ENCODE measurements at regions not wholly inside any gene's neighbourhood (a gene's known extent, or its start where the extent isn't known, plus 50 kb on each side); places are given as distances from the start of the nearest gene placed in this dataset.
A peak's percentile ranks its signal among the peaks of the same experiment; 100 is the strongest.

GRCh38 chr18:40672590-40672989, 1282.4 kb upstream of the PIK3C3 start:
- no peaks in the 10 kb centered on the region for H4K20me1 ChIP-seq (replicated peaks in 1 of 2; ENCODE audit: control insufficient read depth in 1 of 2, insufficient read depth in 2 of 2, low read length in 2 of 2)
- H3K56ac ChIP-seq (replicated peaks; ENCODE audit: insufficient read length, low read depth, low read length), result no peak overlapping the region
- POLR2A ChIA-PET (ENCODE audit: partially characterized antibody), result interaction anchor here (0.5 kb wide), 1 partner anchor 59 kb away, joined by 3 read pairs; no protein-coding TSS in a partner anchor
- H2BK15ac ChIP-seq (ENCODE audit: low read length), result no peak overlapping the region
- H3K4ac ChIP-seq (replicated peaks; ENCODE audit: insufficient read length, low read depth, low read length), result no peak overlapping the region
- TF ChIP-seq EGR1 (IDR thresholded peaks at IDR 0.05; ENCODE audit: borderline replicate concordance, low read depth, low read length), result no peak
- no peak for TF ChIP-seq SP2 (IDR thresholded peaks at IDR 0.05; ENCODE audit: low read length)
- 0 out of 2 replicates have a peak, but pooled peaks have one; percentile 11 for TF ChIP-seq SP1 (IDR thresholded peaks at IDR 0.05; ENCODE audit: low read depth, low read length)
- no peak for TF ChIP-seq YY1 (IDR thresholded peaks at IDR 0.05; ENCODE audit: low read depth, low read length)
- TF ChIP-seq TEAD4 (IDR thresholded peaks at IDR 0.05; ENCODE audit: low read depth, low read length), result peak; percentile 84
- TF ChIP-seq, protein P1, sequence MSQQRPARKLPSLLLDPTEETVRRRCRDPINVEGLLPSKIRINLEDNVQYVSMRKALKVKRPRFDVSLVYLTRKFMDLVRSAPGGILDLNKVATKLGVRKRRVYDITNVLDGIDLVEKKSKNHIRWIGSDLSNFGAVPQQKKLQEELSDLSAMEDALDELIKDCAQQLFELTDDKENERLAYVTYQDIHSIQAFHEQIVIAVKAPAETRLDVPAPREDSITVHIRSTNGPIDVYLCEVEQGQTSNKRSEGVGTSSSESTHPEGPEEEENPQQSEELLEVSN (IDR thresholded peaks at IDR 0.05), result peak; percentile 55; the same call in 1 of the 2 replicates
- no peak overlapping the region for H2BK20ac ChIP-seq (ENCODE audit: low read length)
- peak overlapping the region; percentile 28; the same call in 1 of the 2 replicates for H2AFZ ChIP-seq (ENCODE audit: low read length)
- H3K23me2 ChIP-seq (ENCODE audit: low read depth, low read length), result no peaks in the 10 kb centered on the region
- no peak overlapping the region for H3K18ac ChIP-seq (ENCODE audit: extremely low read depth, low read length)
- no peak overlapping the region for H3K14ac ChIP-seq (ENCODE audit: insufficient read length)
- WGBS, 2 experiments (ENCODE audit: extremely low coverage in 1 of 2, insufficient coverage in 1 of 2, insufficient read length in 1 of 2, insufficient replicate concordance in 2 of 2, low coverage in 1 of 2, low lambda C conversion rate in 2 of 2, missing lambda C conversion rate in 1 of 2), result 82% methylated on average over 4 of the region's 4 CpGs; no CpG with 5 or more reads in 1 of the 2 experiments
- CTCF ChIA-PET (ENCODE audit: partially characterized antibody), result no interaction called here
- no peak overlapping the region for H4K91ac ChIP-seq (replicated peaks; ENCODE audit: insufficient read length, low read length)
- peaks cover 0 to 4% (median 1%) of the 10 kb centered on the region in 4 experiments; a peak in 2 of 7 replicates for H3K4me1 ChIP-seq (replicated peaks in 1 of 4; ENCODE audit: control insufficient read depth in 3 of 4, insufficient read depth in 4 of 4, low read length in 3 of 4)
- no peak overlapping the region for H3K27ac ChIP-seq (ENCODE audit: low read depth, low read length)
- no peak overlapping the region for H2AK5ac ChIP-seq (ENCODE audit: low read depth, low read length)
- no peak overlapping the region for H2BK5ac ChIP-seq (ENCODE audit: low read depth, low read length)
- no peak overlapping the region for H4K8ac ChIP-seq (ENCODE audit: extremely low read depth, insufficient read depth, low read length)
- H3K27me3 ChIP-seq (replicated peaks in 1 of 4; ENCODE audit: control insufficient read depth in 3 of 4, extremely low read depth in 1 of 4, insufficient read depth in 3 of 4, low read length in 3 of 4), result no peaks in the 10 kb centered on the region
- peak in 1 of 2 experiments; percentile 23 for DNase-seq (ENCODE audit: low read depth in 1 of 2, low spot score in 2 of 2)
- no peak overlapping the region for H2BK12ac ChIP-seq (ENCODE audit: low read depth, low read length)
- H3K4me2 ChIP-seq (ENCODE audit: insufficient read depth in 1 of 2, low read depth in 2 of 2, low read length in 2 of 2), result no peak overlapping the region
- no peak overlapping the region for H3K4me3 ChIP-seq (ENCODE audit: extremely low read depth in 1 of 4, insufficient read depth in 2 of 4, low read depth in 3 of 4, low read length in 4 of 4)
- FAIRE-seq, result peak; percentile 39
- H3K23ac ChIP-seq (ENCODE audit: insufficient read length), result no peak overlapping the region
- no peak overlapping the region for H3K9ac ChIP-seq (replicated peaks in 1 of 4; ENCODE audit: extremely low read depth in 1 of 4, low read depth in 3 of 4, low read length in 3 of 4)
- H3K79me1 ChIP-seq (ENCODE audit: low read depth, low read length), result no peaks in the 10 kb centered on the region
- H3K36me3 ChIP-seq (ENCODE audit: control insufficient read depth in 2 of 4, insufficient read depth in 4 of 4, low read length in 3 of 4), result no peaks in the 10 kb centered on the region
- no peaks in the 10 kb centered on the region for H3K79me2 ChIP-seq (ENCODE audit: control insufficient read depth in 1 of 2, insufficient read depth in 2 of 2, low read length in 2 of 2)
- H4K5ac ChIP-seq (ENCODE audit: insufficient read length, low read depth, low read length), result no peak overlapping the region
- H2BK120ac ChIP-seq (replicated peaks; ENCODE audit: low read depth, low read length), result no peak overlapping the region
- H3K9me3 ChIP-seq (ENCODE audit: insufficient read depth in 2 of 2, low read depth in 1 of 2, low read length in 1 of 2), result no peaks in the 10 kb centered on the region

All from H1 (cell line).